Neuronal stem cell (in vitro differentiated cells): ENCODE measurements at regions not wholly inside any gene's neighbourhood (a gene's known extent, or its start where the extent isn't known, plus 50 kb on each side); places are given as distances from the start of the nearest gene placed in this dataset.

ENCODE experiments used
- DNase-seq: peaks from one replicate; pipeline ENCODE4 v3.0.0-alpha.2; 2013; ENCODE audit warnings: low spot score
- H2AFZ ChIP-seq: one replicate; pipeline ENCODE4 v1.6.1; 2013; ENCODE audit warnings: mild to moderate bottlenecking, low read length, inconsistent platforms
- H2AK5ac ChIP-seq: 2 replicates; pipeline ENCODE4 v1.6.1; 2013; ENCODE audit warnings: low read depth, mild to moderate bottlenecking, inconsistent platforms, low read length, moderate library complexity, mixed read lengths
- H2BK120ac ChIP-seq: 2 replicates; pipeline ENCODE4 v1.6.1; 2013; ENCODE audit warnings: low read depth, mild to moderate bottlenecking, inconsistent platforms, low read length, moderate library complexity, mixed read lengths
- H2BK12ac ChIP-seq: one replicate; pipeline ENCODE4 v1.6.1; 2013; ENCODE audit warnings: low read length, inconsistent platforms
- H2BK15ac ChIP-seq: 2 replicates; pipeline ENCODE4 v1.6.1; 2013; ENCODE audit warnings: mild to moderate bottlenecking, low read length, inconsistent platforms, mixed read lengths
- H2BK5ac ChIP-seq: one replicate; pipeline ENCODE4 v1.6.1; 2013; ENCODE audit warnings: inconsistent platforms, mild to moderate bottlenecking, low read length, moderate library complexity
- H3K14ac ChIP-seq: one replicate; pipeline ENCODE4 v1.6.1; 2013; ENCODE audit warnings: low read length, inconsistent platforms
- H3K18ac ChIP-seq: 2 replicates; pipeline ENCODE4 v1.6.1; 2013; ENCODE audit warnings: low read length, inconsistent platforms
- H3K23ac ChIP-seq: 2 replicates; pipeline ENCODE4 v1.6.1; 2013; ENCODE audit warnings: low read depth, mild to moderate bottlenecking, mixed read lengths, low read length, inconsistent platforms; ENCODE audit not compliant: poor library complexity
- H3K27ac ChIP-seq: replicated peaks from 3 replicates; pipeline ENCODE4 v1.5.1; 2013; ENCODE audit warnings: low read length, inconsistent platforms
- H3K27me3 ChIP-seq, 3 experiments: 2 replicates each; pipeline ENCODE4 v1.6.1; 2013; ENCODE audit warnings: low read length in 3 of 3, mild to moderate bottlenecking in 2 of 3, inconsistent platforms in 1 of 3, low read depth in 1 of 3, mixed read lengths in 1 of 3, moderate library complexity in 1 of 3; ENCODE audit not compliant: control insufficient read depth in 3 of 3, insufficient read depth in 3 of 3
- H3K36me3 ChIP-seq, 2 donors: replicated peaks in 1 of 2; 2 replicates each; pipeline ENCODE4 v1.6.1; 2013; ENCODE audit warnings: low read length in 2 of 2; ENCODE audit not compliant: control insufficient read depth in 2 of 2, insufficient read depth in 2 of 2
- H3K4ac ChIP-seq: 2 replicates; pipeline ENCODE4 v1.6.1; 2013; ENCODE audit warnings: inconsistent platforms, mild to moderate bottlenecking, low read length, moderate library complexity
- H3K4me1 ChIP-seq, 2 donors: 1 replicate in 1 of 2; 2 replicates in 1 of 2; pipeline ENCODE4 v1.6.1; 2013; ENCODE audit warnings: low read length in 2 of 2, low read depth in 1 of 2; ENCODE audit not compliant: control insufficient read depth in 2 of 2, insufficient read depth in 1 of 2
- H3K4me2 ChIP-seq: one replicate; pipeline ENCODE4 v1.6.1; 2013; ENCODE audit warnings: mild to moderate bottlenecking, low read length, inconsistent platforms; ENCODE audit not compliant: insufficient read depth, poor library complexity, severe bottlenecking
- H3K4me3 ChIP-seq, 2 donors: 2 replicates each; pipeline ENCODE4 v1.5.1; 2013; ENCODE audit warnings: low read length in 2 of 2, mild to moderate bottlenecking in 2 of 2, inconsistent platforms in 1 of 2, moderate library complexity in 1 of 2
- H3K79me1 ChIP-seq: one replicate; pipeline ENCODE4 v1.6.1; 2013; ENCODE audit warnings: low read depth, mild to moderate bottlenecking, inconsistent platforms, low read length, moderate library complexity
- H3K9ac ChIP-seq: one replicate; pipeline ENCODE4 v1.6.1; 2013; ENCODE audit warnings: mild to moderate bottlenecking, low read depth, low read length, inconsistent platforms; ENCODE audit not compliant: poor library complexity
- H3K9me3 ChIP-seq, 2 donors: replicated peaks in 1 of 2; 2 replicates each; pipeline versions ENCODE3 to v1.6.1; 2013; ENCODE audit warnings: low read length in 2 of 2, mild to moderate bottlenecking in 2 of 2, inconsistent platforms in 1 of 2, low read depth in 1 of 2, mixed read lengths in 1 of 2, moderate library complexity in 1 of 2; ENCODE audit not compliant: control insufficient read depth in 2 of 2, insufficient read depth in 1 of 2
- H4K8ac ChIP-seq: one replicate; pipeline ENCODE4 v1.6.1; 2013; ENCODE audit warnings: low read depth, mild to moderate bottlenecking, inconsistent platforms, low read length, moderate library complexity
- H4K91ac ChIP-seq: one replicate; pipeline ENCODE4 v1.6.1; 2013; ENCODE audit warnings: low read length, low read depth, mild to moderate bottlenecking, inconsistent platforms; ENCODE audit not compliant: poor library complexity
- WGBS, 2 donors: extraction: QIAGEN DNeasy Blood & Tissue Kit; methylation state at CpG; one replicate each; pipeline ENCODE4 v1.1.7; 2013; ENCODE audit warnings: missing lambda C conversion rate in 2 of 2, mixed read lengths in 1 of 2; ENCODE audit not compliant: insufficient read length in 2 of 2, insufficient replicate concordance in 1 of 2; ENCODE audit errors: extremely low coverage in 2 of 2; 5-methylcytosine and 5-hydroxymethylcytosine counted together

GRCh38 chr14:87060405-87060804 lies 932.6 kb downstream of the GALC start:
- no peak overlapping the region for H3K4me2 ChIP-seq
- H3K27me3 ChIP-seq = no peaks in the 10 kb centered on the region
- H2BK120ac ChIP-seq = no peak overlapping the region
- H3K18ac ChIP-seq = no peak overlapping the region
- WGBS, 2 donors = no CpG with 5 or more reads among the region's 6 CpGs
- DNase-seq = no peak
- H3K9ac ChIP-seq = no peak overlapping the region
- H3K27ac ChIP-seq = no peak overlapping the region
- no peaks in the 10 kb centered on the region for H3K4me1 ChIP-seq
- H2BK12ac ChIP-seq = no peak overlapping the region
- no peak overlapping the region for H2AFZ ChIP-seq
- no peak overlapping the region for H3K4me3 ChIP-seq
- no peak overlapping the region for H4K8ac ChIP-seq
- H3K36me3 ChIP-seq = no peaks in the 10 kb centered on the region
- H2AK5ac ChIP-seq = no peak overlapping the region
- no peak overlapping the region for H2BK5ac ChIP-seq
- H3K4ac ChIP-seq = no peak overlapping the region
- no peak overlapping the region for H3K14ac ChIP-seq
- no peak overlapping the region for H4K91ac ChIP-seq
- no peaks in the 10 kb centered on the region for H3K79me1 ChIP-seq
- no peak overlapping the region for H2BK15ac ChIP-seq
- no peaks in the 10 kb centered on the region for H3K9me3 ChIP-seq
- no peak overlapping the region for H3K23ac ChIP-seq

DNA sequence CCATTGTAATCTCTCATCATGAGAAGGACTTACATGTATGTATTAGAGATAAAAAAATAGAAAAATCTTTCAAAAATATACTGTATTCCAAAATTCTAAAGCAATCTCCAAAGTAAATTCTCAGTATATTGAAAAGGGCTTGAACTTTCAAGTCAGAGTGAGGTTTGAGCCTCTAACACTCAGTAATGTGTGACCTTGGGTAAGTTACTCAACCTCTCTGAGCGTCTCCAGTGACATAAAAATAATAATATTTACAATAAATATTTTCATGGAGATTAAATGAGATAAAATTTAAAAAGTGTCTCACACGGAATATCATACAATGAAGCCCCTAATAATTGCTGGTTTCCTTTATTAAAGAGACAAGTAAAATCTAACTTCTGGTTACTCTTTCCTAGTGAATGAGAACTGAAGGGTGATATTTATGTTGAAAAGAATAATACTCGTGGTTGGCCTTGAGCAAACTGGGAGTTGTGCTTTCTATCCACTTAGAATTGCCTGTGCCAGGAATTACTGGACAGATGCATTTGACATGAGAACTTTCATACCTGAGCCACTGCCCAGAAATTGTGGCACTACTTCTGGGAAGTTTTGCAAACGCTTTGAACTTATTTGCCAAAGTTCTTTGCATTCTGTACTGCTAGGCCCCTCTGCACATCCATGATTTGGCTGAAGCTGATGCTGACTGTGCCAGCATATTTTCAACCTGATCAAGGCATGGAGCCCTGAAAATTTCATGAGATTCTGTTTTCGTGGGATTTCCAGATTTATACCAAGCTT lies 933.7 kb downstream of the GALC start:
- Histone ChIP-seq H2BK12ac (no peak overlapping the region), H3K27ac (no peak overlapping the region), H3K4me1 (no peaks in the 10 kb centered on the region), H3K23ac (no peak overlapping the region), H4K91ac (no peak overlapping the region), H3K27me3 (no peaks in the 10 kb centered on the region), H3K9me3 (no peaks in the 10 kb centered on the region), H3K18ac (no peak overlapping the region), H2BK5ac (no peak overlapping the region), H4K8ac (no peak overlapping the region), H3K36me3 (no peaks in the 10 kb centered on the region), H3K4me2 (no peak overlapping the region), H3K9ac (no peak overlapping the region), H2BK120ac (no peak overlapping the region), H2BK15ac (no peak overlapping the region), H3K4ac (no peak overlapping the region), H3K79me1 (no peaks in the 10 kb centered on the region), H3K4me3 (no peak overlapping the region), H3K14ac (no peak overlapping the region), H2AFZ (no peak overlapping the region), H2AK5ac (no peak overlapping the region)
- no CpG with 5 or more reads among the region's 5 CpGs for WGBS, 2 donors
- DNase-seq = no peak

GRCh38 chr14:87055007-87055406 lies 938.0 kb downstream of the GALC start:
- Histone ChIP-seq H3K14ac (no peak overlapping the region), H3K23ac (no peak overlapping the region), H3K27me3 (no peaks in the 10 kb centered on the region), H3K9me3 (no peaks in the 10 kb centered on the region), H3K18ac (no peak overlapping the region), H3K4ac (no peak overlapping the region), H3K27ac (no peak overlapping the region), H2BK120ac (no peak overlapping the region), H3K4me2 (no peak overlapping the region), H3K36me3 (no peaks in the 10 kb centered on the region), H4K8ac (no peak overlapping the region), H4K91ac (no peak overlapping the region), H2BK12ac (no peak overlapping the region), H3K4me1 (peaks cover 0 to 1% of the 10 kb centered on the region in 2 donors), H2AFZ (no peak overlapping the region), H3K79me1 (no peaks in the 10 kb centered on the region), H2BK5ac (no peak overlapping the region), H2AK5ac (no peak overlapping the region), H3K4me3 (no peak overlapping the region), H2BK15ac (no peak overlapping the region), H3K9ac (no peak overlapping the region)
- no CpG with 5 or more reads among the region's 2 CpGs for WGBS, 2 donors
- no peak for DNase-seq

DNA sequence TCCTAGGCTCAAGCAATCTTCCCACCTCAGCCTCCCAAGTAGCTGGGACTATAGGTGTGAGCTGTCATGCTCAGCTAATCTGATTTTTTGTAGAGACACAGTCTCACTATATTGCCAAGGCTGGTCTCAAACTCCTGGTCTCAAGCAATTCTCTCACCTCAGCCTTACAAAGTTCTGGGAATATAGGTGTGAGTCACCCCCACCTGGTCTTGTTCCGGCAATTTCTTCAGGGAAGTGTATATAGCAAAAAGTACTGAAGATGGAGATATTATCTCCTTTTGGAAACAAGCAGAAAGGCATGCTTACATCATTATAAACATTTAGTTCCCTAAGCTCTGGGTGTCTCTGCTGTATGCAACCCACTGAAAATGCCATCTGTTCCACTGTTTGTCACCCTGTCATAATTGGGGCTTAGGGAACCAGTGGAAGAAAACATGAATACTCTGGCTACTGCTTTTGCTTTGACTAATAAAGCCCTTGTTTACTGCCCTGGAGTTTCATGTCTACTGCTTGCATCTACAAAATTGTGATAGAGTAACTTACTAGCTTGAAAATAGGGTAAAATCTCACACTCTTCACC lies 940.2 kb downstream of the GALC start:
- Histone ChIP-seq H3K4me3 (no peak overlapping the region), H2BK12ac (no peak overlapping the region), H2AK5ac (no peak overlapping the region), H2BK5ac (no peak overlapping the region), H3K9me3 (no peaks in the 10 kb centered on the region), H3K27me3 (no peaks in the 10 kb centered on the region), H3K4me2 (no peak overlapping the region), H2BK120ac (no peak overlapping the region), H3K79me1 (no peaks in the 10 kb centered on the region), H4K91ac (no peak overlapping the region), H3K4ac (no peak overlapping the region), H3K27ac (no peak overlapping the region), H4K8ac (no peak overlapping the region), H2AFZ (no peak overlapping the region), H3K23ac (no peak overlapping the region), H3K18ac (no peak overlapping the region), H2BK15ac (no peak overlapping the region), H3K36me3 (no peaks in the 10 kb centered on the region), H3K14ac (no peak overlapping the region), H3K9ac (no peak overlapping the region), H3K4me1 (peaks cover 0 to 1% of the 10 kb centered on the region in 2 donors)
- no peak for DNase-seq
- WGBS, 2 donors = no CpG with 5 or more reads among the region's 1 CpG
